ENCODE measurements at regions not wholly inside any gene's neighbourhood (a gene's known extent, or its start where the extent isn't known, plus 50 kb on each side); places are given as distances from the start of the nearest gene placed in this dataset.

- Histone ChIP-seq H3K27me3 (ENCODE audit: control insufficient read depth, insufficient read depth, low read length) (no peaks in the 10 kb centered on the region), H3K36me3 (ENCODE audit: control insufficient read depth, insufficient read depth, low read length) (no peaks in the 10 kb centered on the region), H3K79me2 (no peaks in the 10 kb centered on the region), H2AFZ (no peak overlapping the region), H3K4me2 (ENCODE audit: low read length) (no peak overlapping the region), H3K9me3 (ENCODE audit: control insufficient read depth, low read length) (no peaks in the 10 kb centered on the region), H3K27ac (no peak overlapping the region), H3K4me3 (ENCODE audit: low read depth, low read length) (no peak overlapping the region), H3K4me1 (no peaks in the 10 kb centered on the region), H3K9ac (no peak overlapping the region)
- TF ChIP-seq CTCF (IDR thresholded peaks at IDR 0.05), result no peak
Observed at GRCh38 chr3:90016555-90016954, 909.1 kb downstream of the EPHA3 start.

GRCh38 chr3:90018779-90019178 lies 911.4 kb downstream of the EPHA3 start:
- Histone ChIP-seq H3K9me3 (ENCODE audit: control insufficient read depth, low read length) (no peaks in the 10 kb centered on the region), H3K4me3 (ENCODE audit: low read depth, low read length) (no peak overlapping the region), H3K79me2 (no peaks in the 10 kb centered on the region), H3K9ac (no peak overlapping the region), H3K27me3 (ENCODE audit: control insufficient read depth, insufficient read depth, low read length) (no peaks in the 10 kb centered on the region), H3K36me3 (ENCODE audit: control insufficient read depth, insufficient read depth, low read length) (no peaks in the 10 kb centered on the region), H3K4me2 (ENCODE audit: low read length) (no peak overlapping the region), H3K4me1 (no peaks in the 10 kb centered on the region), H3K27ac (no peak overlapping the region), H2AFZ (no peak overlapping the region)
- no peak for TF ChIP-seq CTCF (IDR thresholded peaks at IDR 0.05)

- TF ChIP-seq CTCF (IDR thresholded peaks at IDR 0.05), result no peak
- no peak overlapping the region for H3K9ac ChIP-seq
- H3K27me3 ChIP-seq (ENCODE audit: control insufficient read depth, insufficient read depth, low read length), result no peaks in the 10 kb centered on the region
- H3K4me3 ChIP-seq (ENCODE audit: low read depth, low read length), result no peak overlapping the region
- H3K4me1 ChIP-seq, result no peaks in the 10 kb centered on the region
- no peak overlapping the region for H2AFZ ChIP-seq
- no peak overlapping the region for H3K4me2 ChIP-seq (ENCODE audit: low read length)
- no peaks in the 10 kb centered on the region for H3K36me3 ChIP-seq (ENCODE audit: control insufficient read depth, insufficient read depth, low read length)
- H3K9me3 ChIP-seq (ENCODE audit: control insufficient read depth, low read length), result no peaks in the 10 kb centered on the region
- H3K27ac ChIP-seq, result no peak overlapping the region
- no peaks in the 10 kb centered on the region for H3K79me2 ChIP-seq
Observed at GRCh38 chr3:90025019-90025418, 917.6 kb downstream of the EPHA3 start.

GRCh38 chr3:90026406-90026805 lies 919.0 kb downstream of the EPHA3 start:
- no peak for TF ChIP-seq CTCF (IDR thresholded peaks at IDR 0.05)
- Histone ChIP-seq H3K27ac (no peak overlapping the region), H3K79me2 (no peaks in the 10 kb centered on the region)

GRCh38 chr3:90031121-90031520 lies 923.7 kb downstream of the EPHA3 start:
- Histone ChIP-seq H2AFZ (no peak overlapping the region), H3K27me3 (ENCODE audit: control insufficient read depth, insufficient read depth, low read length) (no peaks in the 10 kb centered on the region), H3K4me3 (ENCODE audit: low read depth, low read length) (no peak overlapping the region), H3K4me1 (no peaks in the 10 kb centered on the region), H3K79me2 (no peaks in the 10 kb centered on the region), H3K9ac (no peak overlapping the region), H3K36me3 (ENCODE audit: control insufficient read depth, insufficient read depth, low read length) (no peaks in the 10 kb centered on the region), H3K4me2 (ENCODE audit: low read length) (no peak overlapping the region), H3K27ac (no peak overlapping the region), H3K9me3 (ENCODE audit: control insufficient read depth, low read length) (no peaks in the 10 kb centered on the region)
- no peak for TF ChIP-seq CTCF (IDR thresholded peaks at IDR 0.05)

More at GRCh38 chr3:90026406-90026805, 919.0 kb downstream of the EPHA3 start:
- Histone ChIP-seq H3K4me1 (no peaks in the 10 kb centered on the region), H2AFZ (no peak overlapping the region), H3K4me3 (ENCODE audit: low read depth, low read length) (no peak overlapping the region), H3K36me3 (ENCODE audit: control insufficient read depth, insufficient read depth, low read length) (no peaks in the 10 kb centered on the region), H3K9me3 (ENCODE audit: control insufficient read depth, low read length) (no peaks in the 10 kb centered on the region), H3K9ac (no peak overlapping the region), H3K4me2 (ENCODE audit: low read length) (no peak overlapping the region), H3K27me3 (ENCODE audit: control insufficient read depth, insufficient read depth, low read length) (no peaks in the 10 kb centered on the region)
